B cell (primary cell): ENCODE measurements at regions not wholly inside any gene's neighbourhood (a gene's known extent, or its start where the extent isn't known, plus 50 kb on each side); places are given as distances from the start of the nearest gene placed in this dataset.
A peak's percentile ranks its signal among the peaks of the same experiment; 100 is the strongest.
"Not testable (repeated sequence)": the region's sequence is repeated elsewhere in the genome, so short reads cannot be mapped to it uniquely, and the experiment has no call there.

Experiments
- ATAC-seq: fragments of 200-7000 bp; cut with Tn5 transposase; one replicate; pipeline ENCODE4 v1.10.0; 2021; ENCODE audit warnings: low read depth, mild to moderate bottlenecking, moderate number of reproducible peaks, moderate library complexity
- CTCF ChIA-PET: fragments of 350-600 bp; sonication (Branson Sonifier 250); formaldehyde crosslinking; loops from one replicate; lab custom pipeline; 2021; ENCODE audit warnings: antibody characterized with exemption, inconsistent platforms; lab: Charles Lee
- POLR2A ChIA-PET: fragments of 350-600 bp; sonication (Branson Sonifier 250); formaldehyde crosslinking; loops from one replicate; lab custom pipeline; 2021; ENCODE audit warnings: antibody characterized with exemption; lab: Charles Lee
- DNase-seq: peaks from one replicate; pipeline ENCODE4 v3.0.0; 2013
- H2AFZ ChIP-seq: 2 replicates; pipeline ENCODE4 v1.6.1; 2012; ENCODE audit warnings: mild to moderate bottlenecking, low read depth, low read length; ENCODE audit not compliant: insufficient read depth, poor library complexity, severe bottlenecking
- H3K27ac ChIP-seq, 2 donors: 1 replicate in 1 of 2; 2 replicates in 1 of 2; pipeline ENCODE4 v1.5.1; 2012 to 2013; ENCODE audit warnings: low read length in 2 of 2, mild to moderate bottlenecking in 2 of 2, moderate library complexity in 1 of 2
- H3K27me3 ChIP-seq, 4 experiments: fragments of 200-600 bp in 1 of 4; sonication (generic) in 1 of 4; replicated peaks in 1 of 4; 1 replicate in 2 of 4; 2 replicates in 2 of 4; pipeline versions ENCODE4 v1.6.1 to v1.7.0; 2013 to 2016; ENCODE audit warnings: low read length in 3 of 4, mild to moderate bottlenecking in 2 of 4, mixed read lengths in 1 of 4, moderate library complexity in 1 of 4; ENCODE audit not compliant: insufficient read depth in 4 of 4, control insufficient read depth in 3 of 4; ENCODE audit errors: control extremely low read depth in 1 of 4
- H3K36me3 ChIP-seq, 2 experiments: replicated peaks in 1 of 2; 1 replicate in 1 of 2; 2 replicates in 1 of 2; pipeline versions ENCODE4 v1.6.1 to v1.7.1; 2013; ENCODE audit warnings: low read length in 1 of 2; ENCODE audit not compliant: insufficient read depth in 2 of 2, control insufficient read depth in 1 of 2; ENCODE audit errors: control extremely low read depth in 1 of 2, extremely low read depth in 1 of 2
- H3K4me1 ChIP-seq, 2 donors: fragments of 200-600 bp in 1 of 2; sonication (generic) in 1 of 2; 1 replicate in 1 of 2; 2 replicates in 1 of 2; pipeline versions ENCODE4 v1.5.1 to v1.6.1; 2013 to 2017; ENCODE audit warnings: low read length in 2 of 2; ENCODE audit not compliant: control insufficient read depth in 2 of 2, insufficient read depth in 2 of 2
- H3K4me2 ChIP-seq: replicated peaks from 2 replicates; pipeline ENCODE3; 2012; ENCODE audit warnings: mild to moderate bottlenecking, low read depth, low read length; ENCODE audit not compliant: poor library complexity, severe bottlenecking
- H3K4me3 ChIP-seq, 5 experiments: fragments of 200-600 bp in 1 of 5; sonication (generic) in 1 of 5; 1 replicate in 3 of 5; 2 replicates in 2 of 5; pipeline versions ENCODE4 v1.5.1 to v1.7.0; 2011 to 2016; ENCODE audit warnings: low read length in 4 of 5, mild to moderate bottlenecking in 4 of 5, low read depth in 2 of 5, control low read depth in 1 of 5, moderate library complexity in 1 of 5; ENCODE audit not compliant: insufficient read depth in 1 of 5; ENCODE audit errors: control extremely low read depth in 1 of 5, extremely low read depth in 1 of 5
- H3K79me2 ChIP-seq: fragments of 200-600 bp; sonication (generic); one replicate; pipeline ENCODE4 v1.6.0; 2016; ENCODE audit warnings: low read length; ENCODE audit not compliant: control insufficient read depth, insufficient read depth
- H3K9ac ChIP-seq: fragments of 200-600 bp; sonication (generic); 2 replicates; pipeline ENCODE4 v1.6.1; 2017; ENCODE audit warnings: mild to moderate bottlenecking, low read length, moderate library complexity
- H3K9me3 ChIP-seq, 3 donors: one replicate each; pipeline versions ENCODE4 v1.6.1 to v1.7.1; 2013; ENCODE audit warnings: low read length in 2 of 3; ENCODE audit not compliant: control insufficient read depth in 2 of 3, insufficient read depth in 1 of 3; ENCODE audit errors: control extremely low read depth in 1 of 3
- H4K20me1 ChIP-seq: 2 replicates; pipeline ENCODE4 v1.6.0; 2012; ENCODE audit warnings: mild to moderate bottlenecking, low read length; ENCODE audit not compliant: insufficient read depth, control insufficient read depth, poor library complexity, severe bottlenecking
- H3K27ac Mint-ChIP-seq: one replicate; pipeline ENCODE4 v1.8.0; 2021; ENCODE audit warnings: mixed read lengths
- H3K27me3 Mint-ChIP-seq: one replicate; pipeline ENCODE4 v1.8.0; 2021; ENCODE audit warnings: mixed read lengths
- H3K4me1 Mint-ChIP-seq: one replicate; pipeline ENCODE4 v1.8.0; 2021; ENCODE audit warnings: mixed read lengths
- H3K4me3 Mint-ChIP-seq: one replicate; pipeline ENCODE4 v1.8.0; 2021; ENCODE audit warnings: mixed read lengths
- H3K9me3 Mint-ChIP-seq: one replicate; pipeline ENCODE4 v1.8.0; 2022; ENCODE audit warnings: mixed read lengths; ENCODE audit not compliant: insufficient read depth
- WGBS: methylation state at CpG from one replicate; pipeline ENCODE4 v1.1.5; 2013; ENCODE audit warnings: missing lambda C conversion rate; ENCODE audit not compliant: insufficient coverage; 5-methylcytosine and 5-hydroxymethylcytosine counted together
- intact Hi-C: fragments of 100-400 bp; cut with micrococcal nuclease; formaldehyde crosslinking; loops from one replicate; pipeline ENCODE4 v1.10.0; 2022

DNA sequence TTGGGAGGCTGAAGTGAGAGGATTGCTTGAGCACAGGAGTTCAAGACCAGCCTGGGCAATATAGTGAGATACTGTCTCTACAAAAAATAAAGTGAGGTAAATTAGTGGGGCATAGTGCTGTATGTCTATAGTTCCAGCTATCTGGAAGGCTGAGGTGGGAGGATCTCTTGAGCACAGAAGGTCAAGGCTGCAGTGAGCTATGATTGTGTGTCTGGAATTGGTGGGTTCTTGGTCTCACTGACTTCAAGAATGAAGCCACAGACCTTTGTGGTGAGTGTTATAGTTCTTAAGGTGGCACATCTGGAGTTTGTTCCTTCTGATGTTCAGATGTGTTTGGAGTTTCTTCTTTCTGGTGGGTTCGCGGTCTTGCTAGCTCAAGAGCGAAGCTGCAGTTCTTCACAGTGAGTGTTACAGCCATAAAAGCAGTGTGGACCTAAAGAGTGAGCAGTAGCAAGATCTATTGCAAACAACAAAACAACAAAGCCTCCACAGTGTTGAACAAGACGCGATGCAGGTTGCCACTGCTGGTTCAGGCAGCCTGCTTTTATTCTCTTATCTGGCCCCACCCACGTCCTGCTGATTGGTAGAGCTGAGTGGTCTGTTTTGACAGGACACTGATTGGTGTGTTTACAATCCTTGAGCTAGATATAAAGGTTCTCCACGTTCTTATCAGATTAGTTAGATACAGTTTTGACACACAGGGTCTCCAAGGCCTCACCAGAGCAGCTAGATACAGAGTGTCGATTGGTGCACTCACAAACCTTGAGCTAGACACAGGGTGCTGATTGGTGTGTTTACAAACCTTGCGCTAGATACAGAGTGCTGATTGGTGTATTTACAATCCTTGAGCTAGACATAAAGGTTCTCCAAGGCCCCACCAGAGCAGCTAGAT is 79.3 kb upstream of the AMZ2 start:
- H3K79me2 ChIP-seq, H2AFZ ChIP-seq, H3K27me3 Mint-ChIP-seq, H3K9ac ChIP-seq, H3K4me1 Mint-ChIP-seq, H4K20me1 ChIP-seq, DNase-seq, H3K4me3 Mint-ChIP-seq, POLR2A ChIA-PET, H3K4me2 ChIP-seq, H3K9me3 Mint-ChIP-seq, H3K9me3 ChIP-seq, H3K27ac Mint-ChIP-seq, H3K4me3 ChIP-seq, H3K36me3 ChIP-seq, H3K27ac ChIP-seq, H3K4me1 ChIP-seq, ATAC-seq, H3K27me3 ChIP-seq, intact Hi-C loops: not testable (repeated sequence)
- CTCF ChIA-PET: interaction anchor here (0.6 to 2.9 kb wide), 7 partner anchors 9 to 292 kb away, joined by 3 to 14 read pairs (median 3); no protein-coding TSS in a partner anchor
- 90% methylated on average over 2 of the region's 9 CpGs for WGBS

GRCh38 chr17:68169165-68169821 is 78.5 kb upstream of the AMZ2 start:
- H3K4me2 ChIP-seq, H3K4me1 ChIP-seq, H3K9me3 Mint-ChIP-seq, H3K27ac ChIP-seq, H3K4me1 Mint-ChIP-seq, H3K27ac Mint-ChIP-seq, H3K9me3 ChIP-seq, DNase-seq, H3K79me2 ChIP-seq, ATAC-seq, H3K27me3 ChIP-seq, H3K27me3 Mint-ChIP-seq, intact Hi-C loops, H2AFZ ChIP-seq, POLR2A ChIA-PET, H3K9ac ChIP-seq, H4K20me1 ChIP-seq, H3K36me3 ChIP-seq: not testable (repeated sequence)
- CTCF ChIA-PET: interaction anchor here (0.6 to 2.9 kb wide), 8 partner anchors 10 to 297 kb away, joined by 3 to 14 read pairs (median 4); no protein-coding TSS in a partner anchor
- WGBS: 89% methylated on average over 41 of the region's 42 CpGs
- peak overlapping the region; percentile 41 for H3K4me3 Mint-ChIP-seq
- H3K4me3 ChIP-seq: peak overlapping the region in 1 of 5 experiments; percentile 12
